ENCODE measurements at regions not wholly inside any gene's neighbourhood (a gene's known extent, or its start where the extent isn't known, plus 50 kb on each side); places are given as distances from the start of the nearest gene placed in this dataset.

DNA sequence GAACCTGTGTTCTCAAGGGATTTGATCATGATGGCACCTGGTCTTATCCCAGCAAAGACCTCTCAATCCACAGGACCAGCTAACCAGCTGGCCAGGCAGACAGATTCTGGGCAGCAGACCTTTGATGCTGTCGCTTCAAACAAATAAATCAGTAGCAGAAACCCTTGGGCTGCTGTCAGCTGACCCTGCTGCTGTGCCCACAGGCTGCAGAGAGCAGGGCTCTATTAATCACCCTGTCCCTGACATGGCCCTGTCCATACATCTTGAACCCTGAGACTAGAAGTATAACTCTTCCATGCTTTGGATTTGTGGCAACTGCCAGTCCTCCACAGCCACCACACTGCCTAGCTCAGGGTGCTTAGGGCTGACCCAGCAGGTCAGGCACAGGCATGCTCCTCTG lies 244.1 kb upstream of the PODXL start:
- no peak overlapping the region for H3K27ac ChIP-seq (ENCODE audit: low read length)
- H3K4me3 ChIP-seq (ENCODE audit: low read length): no peak overlapping the region
- no peaks in the 10 kb centered on the region for H4K20me1 ChIP-seq (ENCODE audit: insufficient read depth, low read length)
- H3K36me3 ChIP-seq (replicated peaks; ENCODE audit: low read depth, low read length): no peaks in the 10 kb centered on the region
- no peaks in the 10 kb centered on the region for H3K79me2 ChIP-seq (ENCODE audit: low read length)
- no peak overlapping the region for H3K9ac ChIP-seq (ENCODE audit: low read length)
- H3K27me3 ChIP-seq (ENCODE audit: low read depth, low read length): peaks cover 14% of the 10 kb centered on the region
- no peaks in the 10 kb centered on the region for H3K9me3 ChIP-seq (ENCODE audit: insufficient read depth, low read length)
- no peak overlapping the region for H2AFZ ChIP-seq (ENCODE audit: low read depth, low read length)
- no peak overlapping the region for H3K4me2 ChIP-seq (ENCODE audit: low read length)
- TF ChIP-seq, protein P1, sequence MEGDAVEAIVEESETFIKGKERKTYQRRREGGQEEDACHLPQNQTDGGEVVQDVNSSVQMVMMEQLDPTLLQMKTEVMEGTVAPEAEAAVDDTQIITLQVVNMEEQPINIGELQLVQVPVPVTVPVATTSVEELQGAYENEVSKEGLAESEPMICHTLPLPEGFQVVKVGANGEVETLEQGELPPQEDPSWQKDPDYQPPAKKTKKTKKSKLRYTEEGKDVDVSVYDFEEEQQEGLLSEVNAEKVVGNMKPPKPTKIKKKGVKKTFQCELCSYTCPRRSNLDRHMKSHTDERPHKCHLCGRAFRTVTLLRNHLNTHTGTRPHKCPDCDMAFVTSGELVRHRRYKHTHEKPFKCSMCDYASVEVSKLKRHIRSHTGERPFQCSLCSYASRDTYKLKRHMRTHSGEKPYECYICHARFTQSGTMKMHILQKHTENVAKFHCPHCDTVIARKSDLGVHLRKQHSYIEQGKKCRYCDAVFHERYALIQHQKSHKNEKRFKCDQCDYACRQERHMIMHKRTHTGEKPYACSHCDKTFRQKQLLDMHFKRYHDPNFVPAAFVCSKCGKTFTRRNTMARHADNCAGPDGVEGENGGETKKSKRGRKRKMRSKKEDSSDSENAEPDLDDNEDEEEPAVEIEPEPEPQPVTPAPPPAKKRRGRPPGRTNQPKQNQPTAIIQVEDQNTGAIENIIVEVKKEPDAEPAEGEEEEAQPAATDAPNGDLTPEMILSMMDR (IDR thresholded peaks at IDR 0.05; ENCODE audit: low read depth, low read length): no peak
- TF ChIP-seq EZH2phosphoT487 (IDR thresholded peaks at IDR 0.05; ENCODE audit: low read depth): no peak
- no peaks in the 10 kb centered on the region for H3K4me1 ChIP-seq (ENCODE audit: low read length)

DNA sequence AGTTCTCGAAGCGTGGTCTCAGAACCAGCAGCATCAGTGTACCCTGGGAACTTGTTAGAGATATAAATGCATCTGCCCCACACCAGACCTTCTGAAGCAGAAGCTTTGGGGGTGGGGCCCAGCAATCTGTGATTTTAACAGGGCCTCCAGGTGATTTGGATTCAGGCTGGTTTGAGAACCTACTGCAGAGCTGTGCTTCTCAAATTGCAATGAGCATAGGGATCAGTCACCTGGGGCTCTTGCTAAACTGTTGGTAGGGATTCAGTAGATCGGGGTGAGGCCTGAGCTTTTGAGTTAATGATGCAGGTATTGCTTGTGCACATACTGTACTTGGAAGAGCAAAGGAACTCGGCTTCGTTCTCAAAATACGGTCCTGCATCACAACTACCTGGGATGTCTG lies 243.6 kb upstream of the PODXL start:
- no peaks in the 10 kb centered on the region for H4K20me1 ChIP-seq (ENCODE audit: insufficient read depth, low read length)
- no peak overlapping the region for H3K27ac ChIP-seq (ENCODE audit: low read length)
- H3K4me2 ChIP-seq (ENCODE audit: low read length): no peak overlapping the region
- H3K9ac ChIP-seq (ENCODE audit: low read length): no peak overlapping the region
- peaks cover 14% of the 10 kb centered on the region for H3K27me3 ChIP-seq (ENCODE audit: low read depth, low read length)
- no peaks in the 10 kb centered on the region for H3K36me3 ChIP-seq (replicated peaks; ENCODE audit: low read depth, low read length)
- no peaks in the 10 kb centered on the region for H3K79me2 ChIP-seq (ENCODE audit: low read length)
- H3K4me1 ChIP-seq (ENCODE audit: low read length): no peaks in the 10 kb centered on the region
- no peak overlapping the region for H3K4me3 ChIP-seq (ENCODE audit: low read length)
- no peak overlapping the region for H2AFZ ChIP-seq (ENCODE audit: low read depth, low read length)
- TF ChIP-seq, protein P1 (IDR thresholded peaks at IDR 0.05; ENCODE audit: low read depth, low read length): no peak
- no peak for TF ChIP-seq EZH2phosphoT487 (IDR thresholded peaks at IDR 0.05; ENCODE audit: low read depth)
- no peaks in the 10 kb centered on the region for H3K9me3 ChIP-seq (ENCODE audit: insufficient read depth, low read length)

DNA sequence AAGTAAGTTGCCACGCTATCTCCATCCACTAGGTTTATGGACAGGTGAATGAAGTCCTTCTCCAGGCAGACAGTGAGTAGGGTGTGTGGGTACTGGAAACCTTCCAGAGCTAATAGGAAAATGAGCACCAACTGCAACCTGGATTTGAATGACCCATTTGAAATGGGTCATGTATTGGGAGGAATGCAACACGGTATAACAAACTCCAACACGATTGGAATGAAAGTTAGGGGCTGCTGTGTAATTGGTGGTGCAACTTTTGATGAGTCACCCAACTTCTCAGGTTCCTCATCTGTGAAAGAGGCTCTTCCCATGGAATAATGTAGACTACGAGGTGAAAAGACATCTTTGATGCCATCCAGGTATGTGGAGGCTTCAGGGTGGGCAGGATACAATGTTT lies 241.4 kb upstream of the PODXL start:
- H3K4me1 ChIP-seq (ENCODE audit: low read length): no peaks in the 10 kb centered on the region
- H4K20me1 ChIP-seq (ENCODE audit: insufficient read depth, low read length): no peaks in the 10 kb centered on the region
- H3K36me3 ChIP-seq (replicated peaks; ENCODE audit: low read depth, low read length): no peaks in the 10 kb centered on the region
- no peak overlapping the region for H3K27ac ChIP-seq (ENCODE audit: low read length)
- H3K9ac ChIP-seq (ENCODE audit: low read length): no peak overlapping the region
- H3K9me3 ChIP-seq (ENCODE audit: insufficient read depth, low read length): no peaks in the 10 kb centered on the region
- no peak overlapping the region for H3K4me2 ChIP-seq (ENCODE audit: low read length)
- peaks cover 9% of the 10 kb centered on the region for H3K27me3 ChIP-seq (ENCODE audit: low read depth, low read length)
- no peak overlapping the region for H2AFZ ChIP-seq (ENCODE audit: low read depth, low read length)
- no peaks in the 10 kb centered on the region for H3K79me2 ChIP-seq (ENCODE audit: low read length)
- no peak for TF ChIP-seq EZH2phosphoT487 (IDR thresholded peaks at IDR 0.05; ENCODE audit: low read depth)
- TF ChIP-seq, protein P1 (IDR thresholded peaks at IDR 0.05; ENCODE audit: low read depth, low read length): no peak
- H3K4me3 ChIP-seq (ENCODE audit: low read length): no peak overlapping the region

DNA sequence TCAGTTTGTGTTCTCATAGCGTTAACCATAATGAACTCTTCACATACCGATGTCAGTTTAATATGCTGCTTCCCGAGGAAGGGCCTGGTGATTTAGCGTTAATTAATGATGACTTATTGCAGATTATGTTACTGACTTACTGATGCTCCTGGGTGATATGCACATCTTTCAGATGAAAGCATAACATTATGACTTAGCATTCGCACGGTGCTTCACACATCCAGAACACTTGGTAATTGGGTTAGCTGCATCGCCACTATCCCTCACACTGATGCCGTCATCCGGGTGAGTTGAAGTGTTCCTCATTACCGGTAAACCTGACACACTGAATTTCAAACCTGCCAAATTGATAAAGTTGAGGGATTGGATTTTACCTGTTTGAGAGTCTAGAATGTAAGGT lies 239.0 kb upstream of the PODXL start:
- Histone ChIP-seq H3K4me2 (ENCODE audit: low read length) (no peak overlapping the region), H3K27ac (ENCODE audit: low read length) (no peak overlapping the region), H3K4me1 (ENCODE audit: low read length) (no peaks in the 10 kb centered on the region), H3K27me3 (ENCODE audit: low read depth, low read length) (peaks cover 19% of the 10 kb centered on the region), H3K9ac (ENCODE audit: low read length) (no peak overlapping the region), H2AFZ (ENCODE audit: low read depth, low read length) (no peak overlapping the region), H3K4me3 (ENCODE audit: low read length) (no peak overlapping the region), H4K20me1 (ENCODE audit: insufficient read depth, low read length) (no peaks in the 10 kb centered on the region), H3K9me3 (ENCODE audit: insufficient read depth, low read length) (no peaks in the 10 kb centered on the region), H3K79me2 (ENCODE audit: low read length) (no peaks in the 10 kb centered on the region), H3K36me3 (replicated peaks; ENCODE audit: low read depth, low read length) (no peaks in the 10 kb centered on the region)
- TF ChIP-seq, protein P1 (IDR thresholded peaks at IDR 0.05; ENCODE audit: low read depth, low read length): no peak
- TF ChIP-seq EZH2phosphoT487 (IDR thresholded peaks at IDR 0.05; ENCODE audit: low read depth): no peak

Measured in OCI-LY3 (cell line).